T-helper 1 cell treated with Interleukin-12 subunit alpha and Interleukin-12 subunit beta and Interleukin-4 antibody, amounts not matched to agents 30 μg/mL and 1 μg/mL, for 36 hours (primary cell): ENCODE measurements at regions not wholly inside any gene's neighbourhood (a gene's known extent, or its start where the extent isn't known, plus 50 kb on each side); places are given as distances from the start of the nearest gene placed in this dataset.
"Not testable (repeated sequence)": the region's sequence is repeated elsewhere in the genome, so short reads cannot be mapped to it uniquely, and the experiment has no call there.

ENCODE experiments used
- H3K27ac Mint-ChIP-seq: one replicate; pipeline ENCODE4 v1.8.0; 2021; ENCODE audit warnings: mild to moderate bottlenecking, mixed read lengths
- H3K27me3 Mint-ChIP-seq: one replicate; pipeline ENCODE4 v1.8.0; 2021; ENCODE audit warnings: low read depth, mixed read lengths
- H3K36me3 Mint-ChIP-seq: one replicate; pipeline ENCODE4 v1.8.0; 2021; ENCODE audit warnings: low read depth, mixed read lengths
- H3K4me1 Mint-ChIP-seq: one replicate; pipeline ENCODE4 v1.8.0; 2021; ENCODE audit warnings: low read depth, mixed read lengths
- H3K4me3 Mint-ChIP-seq: one replicate; pipeline ENCODE4 v1.8.0; 2021; ENCODE audit warnings: mild to moderate bottlenecking, moderate library complexity, mixed read lengths
- H3K9me3 Mint-ChIP-seq: one replicate; pipeline ENCODE4 v1.8.0; 2021; ENCODE audit warnings: mixed read lengths

- Mint-ChIP-seq H3K27ac (no peak overlapping the region), H3K36me3 (no peaks in the 10 kb centered on the region), H3K9me3 (peaks cover 8% of the 10 kb centered on the region), H3K4me1 (no peaks in the 10 kb centered on the region), H3K27me3 (no peaks in the 10 kb centered on the region), H3K4me3 (no peak overlapping the region)
Observed at GRCh38 chr2:4965556-4966320, 726.4 kb upstream of the SOX11 start.

DNA sequence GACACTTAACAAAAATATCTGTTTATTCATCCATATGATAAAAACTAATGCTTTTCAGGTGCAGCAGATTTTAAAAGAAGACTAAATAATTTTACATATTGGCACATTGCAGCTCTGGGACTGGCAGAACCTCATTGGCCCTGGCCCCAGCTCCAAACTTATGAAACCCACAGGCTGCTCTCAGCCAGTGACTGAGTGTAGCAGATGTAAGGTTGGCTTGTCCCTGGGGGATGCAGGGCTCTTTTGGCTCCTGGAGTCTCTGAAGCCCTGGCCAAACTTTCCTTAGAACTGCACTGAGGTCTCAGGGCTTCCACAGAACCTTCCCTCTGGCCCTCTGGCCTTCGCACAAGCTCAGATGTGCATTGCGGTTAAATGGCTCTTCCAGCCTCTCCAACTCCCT lies 725.0 kb upstream of the SOX11 start:
- Mint-ChIP-seq H3K9me3 (peaks cover 8% of the 10 kb centered on the region), H3K27ac (no peak overlapping the region)

GRCh38 chr2:4972472-4972871 lies 719.7 kb upstream of the SOX11 start:
- H3K9me3 Mint-ChIP-seq: peaks cover 2% of the 10 kb centered on the region
- no peaks in the 10 kb centered on the region for H3K27me3 Mint-ChIP-seq
- no peaks in the 10 kb centered on the region for H3K36me3 Mint-ChIP-seq
- no peak overlapping the region for H3K27ac Mint-ChIP-seq
- H3K4me3 Mint-ChIP-seq: no peak overlapping the region
- H3K4me1 Mint-ChIP-seq: no peaks in the 10 kb centered on the region

More for the DNA sequence above, 725.0 kb upstream of the SOX11 start:
- Mint-ChIP-seq H3K4me3 (no peak overlapping the region), H3K4me1 (no peaks in the 10 kb centered on the region), H3K36me3 (no peaks in the 10 kb centered on the region), H3K27me3 (no peaks in the 10 kb centered on the region)

DNA sequence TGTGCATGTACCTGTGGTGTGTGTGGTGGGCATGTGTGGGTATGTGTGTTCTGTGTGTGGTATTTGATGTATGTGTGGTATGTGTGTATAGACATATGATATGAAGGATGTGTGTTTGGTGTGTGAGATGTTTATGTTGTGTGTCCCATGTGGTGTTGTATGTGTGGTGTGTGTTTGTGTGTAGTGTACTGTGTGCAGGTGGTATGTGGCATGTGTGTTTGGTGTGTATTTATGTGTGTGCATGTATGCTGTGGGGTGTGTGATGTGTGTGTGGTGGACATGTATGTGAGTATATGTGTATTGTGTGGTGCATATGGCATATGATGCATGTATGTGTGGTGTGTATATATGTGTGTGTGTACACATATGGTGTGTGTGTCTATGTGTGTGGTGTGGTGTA lies 718.8 kb upstream of the SOX11 start:
- Mint-ChIP-seq H3K9me3 (no peaks in the 10 kb centered on the region), H3K36me3 (no peaks in the 10 kb centered on the region), H3K27me3 (no peaks in the 10 kb centered on the region), H3K4me3 (no peak overlapping the region), H3K27ac (no peak overlapping the region), H3K4me1 (no peaks in the 10 kb centered on the region)

DNA sequence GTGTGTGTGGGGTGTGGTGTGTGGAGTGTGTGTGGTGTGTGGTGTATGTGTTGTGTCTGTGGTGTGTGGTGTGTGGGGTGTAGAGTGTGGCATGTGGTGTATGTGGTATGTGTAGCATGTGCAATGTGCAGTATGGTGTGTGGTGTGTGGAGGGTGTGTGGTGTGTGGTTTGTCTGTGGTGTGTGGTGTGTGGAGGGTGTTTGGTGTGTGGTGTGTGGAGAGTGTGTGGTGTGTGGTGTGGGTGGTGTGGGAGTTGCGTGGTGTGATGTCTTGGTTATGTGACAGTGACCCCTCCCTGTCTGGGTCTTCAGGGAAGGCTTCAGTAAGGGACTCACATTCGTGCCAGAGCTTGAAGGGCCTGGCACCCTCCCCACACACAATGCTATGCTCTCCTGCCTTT lies 718.2 kb upstream of the SOX11 start:
- Mint-ChIP-seq H3K27me3 (no peaks in the 10 kb centered on the region), H3K4me1 (no peaks in the 10 kb centered on the region), H3K36me3 (no peaks in the 10 kb centered on the region), H3K4me3 (no peak overlapping the region), H3K27ac (no peak overlapping the region), H3K9me3 (no peaks in the 10 kb centered on the region)

- Mint-ChIP-seq H3K4me3 (no peak overlapping the region), H3K36me3 (no peaks in the 10 kb centered on the region), H3K27ac (no peak overlapping the region), H3K27me3 (no peaks in the 10 kb centered on the region), H3K9me3 (peaks cover 6% of the 10 kb centered on the region), H3K4me1 (no peaks in the 10 kb centered on the region)
Observed at GRCh38 chr2:4976407-4976806, 715.8 kb upstream of the SOX11 start.

- no peaks in the 10 kb centered on the region for H3K4me1 Mint-ChIP-seq
- no peaks in the 10 kb centered on the region for H3K27me3 Mint-ChIP-seq
- H3K36me3 Mint-ChIP-seq: no peaks in the 10 kb centered on the region
- H3K27ac Mint-ChIP-seq: no peak overlapping the region
- H3K9me3 Mint-ChIP-seq: peaks cover 6% of the 10 kb centered on the region
- no peak overlapping the region for H3K4me3 Mint-ChIP-seq
Observed at GRCh38 chr2:4979111-4979510, 713.1 kb upstream of the SOX11 start.

- Mint-ChIP-seq H3K4me1 (no peaks in the 10 kb centered on the region), H3K27ac (no peak overlapping the region), H3K36me3 (no peaks in the 10 kb centered on the region), H3K9me3 (peaks cover 6% of the 10 kb centered on the region), H3K27me3 (no peaks in the 10 kb centered on the region), H3K4me3 (no peak overlapping the region)
Observed at GRCh38 chr2:4980995-4981394, 711.2 kb upstream of the SOX11 start.

- no peaks in the 10 kb centered on the region for H3K36me3 Mint-ChIP-seq
- no peaks in the 10 kb centered on the region for H3K27me3 Mint-ChIP-seq
- H3K9me3 Mint-ChIP-seq: peaks cover 6% of the 10 kb centered on the region
- H3K4me3 Mint-ChIP-seq: no peak overlapping the region
- no peaks in the 10 kb centered on the region for H3K4me1 Mint-ChIP-seq
- H3K27ac Mint-ChIP-seq: no peak overlapping the region
Observed at GRCh38 chr2:4981802-4982409, 710.3 kb upstream of the SOX11 start.

GRCh38 chr2:4988444-4988843 lies 703.7 kb upstream of the SOX11 start:
- H3K36me3 Mint-ChIP-seq, H3K9me3 Mint-ChIP-seq, H3K4me1 Mint-ChIP-seq, H3K27me3 Mint-ChIP-seq, H3K27ac Mint-ChIP-seq, H3K4me3 Mint-ChIP-seq: not testable (repeated sequence)

DNA sequence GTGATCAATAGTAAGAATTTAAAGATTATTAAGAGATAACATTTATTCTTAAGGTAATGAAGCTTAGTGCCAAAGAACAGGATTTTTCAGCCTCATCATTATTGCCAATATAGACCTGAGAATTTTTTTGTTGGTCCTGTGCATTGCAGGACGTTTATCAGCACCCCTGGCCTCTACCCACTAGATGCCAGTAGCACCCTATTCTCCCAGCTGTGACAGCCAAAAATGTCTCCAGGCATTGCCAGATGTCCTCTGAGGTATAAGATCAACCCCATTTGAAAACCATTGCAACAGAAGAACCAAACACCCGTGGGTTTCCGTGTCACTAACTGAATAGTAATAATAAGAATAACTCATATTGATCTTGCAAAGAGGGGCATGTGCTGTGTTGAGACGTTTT lies 700.0 kb upstream of the SOX11 start:
- no peak overlapping the region for H3K27ac Mint-ChIP-seq

DNA sequence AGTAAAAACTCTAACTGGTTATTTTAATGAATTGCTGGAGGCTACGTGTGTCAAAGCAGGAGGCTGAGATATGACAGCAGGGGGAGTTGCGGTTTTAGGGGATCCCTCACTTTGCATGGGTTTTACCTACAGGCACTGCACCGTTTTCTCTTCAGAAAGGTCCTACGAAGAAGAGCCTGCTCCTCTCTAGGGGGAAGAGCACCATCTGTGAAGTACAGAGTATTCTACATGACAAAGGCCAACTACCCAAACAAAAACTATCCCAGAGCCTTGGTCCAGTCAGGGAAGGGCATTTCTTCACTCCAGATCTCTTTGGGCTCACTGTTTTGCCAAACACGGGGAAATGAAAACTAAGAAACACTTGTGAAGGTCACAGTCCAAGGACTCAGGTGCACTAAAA lies 696.7 kb upstream of the SOX11 start:
- Mint-ChIP-seq H3K9me3 (peaks cover 6% of the 10 kb centered on the region), H3K4me3 (no peak overlapping the region), H3K27ac (no peak overlapping the region), H3K4me1 (no peaks in the 10 kb centered on the region), H3K36me3 (no peaks in the 10 kb centered on the region), H3K27me3 (no peaks in the 10 kb centered on the region)

More for the DNA sequence above, 700.0 kb upstream of the SOX11 start:
- H3K4me3 Mint-ChIP-seq: no peak overlapping the region
- H3K9me3 Mint-ChIP-seq: peaks cover 6% of the 10 kb centered on the region
- no peaks in the 10 kb centered on the region for H3K27me3 Mint-ChIP-seq
- no peaks in the 10 kb centered on the region for H3K4me1 Mint-ChIP-seq
- H3K36me3 Mint-ChIP-seq: no peaks in the 10 kb centered on the region

DNA sequence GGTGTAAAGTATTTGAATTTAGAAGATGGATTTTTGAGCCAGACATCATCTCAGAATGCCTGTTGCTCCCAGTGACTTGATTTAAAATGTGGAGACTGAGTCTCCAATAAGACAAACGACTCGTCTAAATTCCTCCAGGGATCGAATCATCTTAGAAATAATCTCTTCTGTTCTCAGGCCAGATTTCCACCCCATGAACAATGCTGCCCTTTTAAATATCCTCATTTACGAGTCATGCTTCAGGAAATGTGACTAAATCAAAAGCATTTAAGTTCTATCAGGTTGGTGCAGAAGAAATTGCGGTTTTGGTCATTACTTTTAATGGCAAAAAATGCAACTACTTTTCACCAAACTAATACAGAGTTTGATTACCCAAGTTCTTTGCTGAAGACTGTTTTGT lies 684.6 kb upstream of the SOX11 start:
- Mint-ChIP-seq H3K27me3 (no peaks in the 10 kb centered on the region), H3K9me3 (peaks cover 51% of the 10 kb centered on the region), H3K4me1 (no peaks in the 10 kb centered on the region), H3K36me3 (no peaks in the 10 kb centered on the region), H3K27ac (no peak overlapping the region), H3K4me3 (no peak overlapping the region)

DNA sequence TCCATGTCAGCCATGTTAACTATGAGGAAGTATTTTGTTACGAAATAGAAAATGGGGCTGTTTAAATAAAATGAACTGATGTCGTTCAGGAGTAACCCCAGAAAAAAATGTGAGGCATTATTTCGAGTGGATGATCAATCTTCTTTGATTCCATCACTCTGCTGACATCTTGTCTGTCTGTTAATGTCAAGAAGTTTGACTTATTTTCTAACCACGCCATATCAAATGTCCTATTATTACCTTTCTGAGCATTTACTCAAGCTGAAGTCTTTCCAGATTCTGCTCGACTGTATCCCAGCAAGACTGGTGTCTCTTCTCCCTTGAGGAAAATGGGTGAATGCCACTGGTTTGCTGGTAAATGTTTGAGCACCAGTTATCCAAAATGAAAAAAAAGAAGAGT lies 672.9 kb upstream of the SOX11 start:
- Mint-ChIP-seq H3K27ac (no peak overlapping the region), H3K27me3 (no peaks in the 10 kb centered on the region), H3K36me3 (no peaks in the 10 kb centered on the region), H3K4me1 (no peaks in the 10 kb centered on the region), H3K4me3 (no peak overlapping the region), H3K9me3 (peaks cover 31% of the 10 kb centered on the region)

DNA sequence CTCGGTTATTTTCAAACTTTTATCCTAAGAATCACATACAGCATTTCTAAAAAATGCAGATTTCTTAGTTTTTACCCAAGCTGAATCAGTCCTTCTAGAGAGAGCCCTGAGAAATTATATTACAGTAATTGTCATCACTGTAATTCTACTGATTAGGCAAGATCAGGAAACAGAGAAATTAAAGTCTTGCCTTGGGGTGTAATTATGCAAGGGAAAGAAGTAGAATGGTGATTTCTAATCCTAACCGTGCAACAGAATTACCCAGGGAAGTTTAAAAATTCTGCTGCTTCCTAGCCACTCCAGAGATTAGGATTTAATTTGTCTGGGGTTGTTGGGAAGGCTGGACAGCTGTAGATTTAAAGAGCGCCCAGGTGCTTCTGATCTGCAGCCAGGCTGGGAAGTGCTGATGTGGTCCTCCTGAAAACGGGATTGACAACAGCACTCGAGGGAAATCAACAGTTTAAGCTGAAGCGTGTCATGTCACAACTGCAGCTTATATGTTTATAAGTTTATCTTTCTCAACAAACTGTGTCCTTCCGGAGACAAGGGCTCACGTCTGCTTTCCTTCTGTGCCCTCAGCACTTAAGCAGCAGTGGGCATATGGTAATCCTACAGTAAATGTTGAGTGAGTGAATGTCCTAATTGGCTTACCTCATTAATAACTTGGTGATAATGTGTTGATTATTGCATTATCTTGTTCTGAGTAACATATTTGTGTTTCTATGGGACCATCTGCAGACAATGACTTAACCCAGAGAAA lies 671.9 kb upstream of the SOX11 start:
- Mint-ChIP-seq H3K9me3 (peaks cover 31% of the 10 kb centered on the region), H3K27me3 (no peaks in the 10 kb centered on the region), H3K36me3 (no peaks in the 10 kb centered on the region), H3K4me3 (no peak overlapping the region), H3K4me1 (no peaks in the 10 kb centered on the region), H3K27ac (no peak overlapping the region)
